Hepatocyte (in vitro differentiated cells): ENCODE measurements at regions not wholly inside any gene's neighbourhood (a gene's known extent, or its start where the extent isn't known, plus 50 kb on each side); places are given as distances from the start of the nearest gene placed in this dataset.
A peak's percentile ranks its signal among the peaks of the same experiment; 100 is the strongest.

Experiments used
- DNase-seq: peaks from one replicate; pipeline ENCODE4 v3.0.0-alpha.2; 2016; ENCODE audit warnings: low spot score
- H2AFZ ChIP-seq: fragments of 200-600 bp; sonication (generic); 2 replicates; pipeline ENCODE4 v1.6.0; 2016; ENCODE audit warnings: antibody characterized with exemption, mild to moderate bottlenecking
- H3K27ac ChIP-seq: fragments of 200-600 bp; sonication (generic); 2 replicates; pipeline ENCODE4 v1.5.1; 2016; ENCODE audit warnings: mild to moderate bottlenecking
- H3K27me3 ChIP-seq: fragments of 200-600 bp; sonication (generic); 2 replicates; pipeline ENCODE4 v1.6.1; 2016
- H3K36me3 ChIP-seq: fragments of 200-600 bp; sonication (generic); replicated peaks from 2 replicates; pipeline ENCODE4 v1.5.1; 2016; ENCODE audit warnings: low read depth; ENCODE audit not compliant: insufficient read depth
- H3K4me1 ChIP-seq: fragments of 200-600 bp; sonication (generic); 2 replicates; pipeline ENCODE4 v1.5.1; 2016; ENCODE audit warnings: mild to moderate bottlenecking, moderate library complexity; ENCODE audit not compliant: insufficient read depth
- H3K4me2 ChIP-seq: fragments of 200-600 bp; sonication (generic); 2 replicates; pipeline ENCODE4 v1.6.0; 2016
- H3K4me3 ChIP-seq: fragments of 200-600 bp; sonication (generic); 2 replicates; pipeline ENCODE4 v1.5.1; 2016; ENCODE audit warnings: mild to moderate bottlenecking
- H3K79me2 ChIP-seq: fragments of 200-600 bp; sonication (generic); 2 replicates; pipeline ENCODE4 v1.6.0; 2017; ENCODE audit warnings: mild to moderate bottlenecking
- H3K9me2 ChIP-seq: fragments of 200-600 bp; sonication (generic); replicated peaks from 2 replicates; pipeline ENCODE4 v1.6.0; 2017; ENCODE audit warnings: mild to moderate bottlenecking; ENCODE audit not compliant: insufficient read depth
- H3K9me3 ChIP-seq: fragments of 200-600 bp; sonication (generic); 2 replicates; pipeline ENCODE4 v1.5.1; 2016; ENCODE audit warnings: low read depth, mild to moderate bottlenecking
- H4K20me1 ChIP-seq: fragments of 200-600 bp; sonication (generic); 2 replicates; pipeline ENCODE4 v1.6.0; 2016; ENCODE audit warnings: mild to moderate bottlenecking; ENCODE audit not compliant: insufficient read depth, poor library complexity, severe bottlenecking
- CTCF ChIP-seq: fragments of 200-600 bp; sonication (generic); IDR thresholded peaks from 2 replicates; pipeline ENCODE4 v1.5.1; 2016; ENCODE audit warnings: antibody characterized with exemption, mild to moderate bottlenecking; ENCODE audit not compliant: poor library complexity
- EZH2 ChIP-seq: fragments of 200-600 bp; sonication (generic); IDR thresholded peaks from 2 replicates; pipeline ENCODE4 v1.6.1; 2016; ENCODE audit warnings: antibody characterized with exemption, mild to moderate bottlenecking, borderline replicate concordance
- EZH2phosphoT487 ChIP-seq: fragments of 200-600 bp; sonication (generic); IDR thresholded peaks from one replicate; pipeline ENCODE4 v1.6.1; 2018; ENCODE audit warnings: antibody characterized with exemption, mild to moderate bottlenecking, low read depth, moderate library complexity; ENCODE audit not compliant: unreplicated experiment, severe bottlenecking
- WGBS: methylation state at CpG from one replicate; pipeline ENCODE4 v1.1.6; 2016; ENCODE audit warnings: low lambda C conversion rate; ENCODE audit errors: missing lambda C conversion rate; 5-methylcytosine and 5-hydroxymethylcytosine counted together

- TF ChIP-seq EZH2 (no peak), CTCF (no peak), EZH2phosphoT487 (no peak)
- no peak overlapping the region for H3K27ac ChIP-seq
- H3K79me2 ChIP-seq: no peaks in the 10 kb centered on the region
- no peaks in the 10 kb centered on the region for H4K20me1 ChIP-seq
- H3K27me3 ChIP-seq: no peaks in the 10 kb centered on the region
- no peaks in the 10 kb centered on the region for H3K9me3 ChIP-seq
- H3K36me3 ChIP-seq: no peaks in the 10 kb centered on the region
- no peak overlapping the region for H2AFZ ChIP-seq
- H3K4me3 ChIP-seq: no peak overlapping the region
- peak; percentile 41 for DNase-seq
- no peaks in the 10 kb centered on the region for H3K4me1 ChIP-seq
- no peaks in the 10 kb centered on the region for H3K9me2 ChIP-seq
- no peak overlapping the region for H3K4me2 ChIP-seq
- WGBS: 73% methylated on average over 3 of the region's 3 CpGs
These were observed 165.0 kb downstream of the LNPK start for GRCh38 chr2:175837046-175837445.

- H3K27ac ChIP-seq: no peak overlapping the region
- no peaks in the 10 kb centered on the region for H3K9me3 ChIP-seq
- H3K4me2 ChIP-seq: no peak overlapping the region
- H3K4me1 ChIP-seq: no peaks in the 10 kb centered on the region
- no peak for DNase-seq
- H3K36me3 ChIP-seq: no peaks in the 10 kb centered on the region
- no peak overlapping the region for H3K4me3 ChIP-seq
- WGBS: 93% methylated on average over 2 of the region's 2 CpGs
- no peaks in the 10 kb centered on the region for H3K79me2 ChIP-seq
- no peak overlapping the region for H2AFZ ChIP-seq
- no peaks in the 10 kb centered on the region for H3K27me3 ChIP-seq
- TF ChIP-seq EZH2phosphoT487: no peak
- TF ChIP-seq EZH2: no peak
- TF ChIP-seq CTCF: no peak
- no peaks in the 10 kb centered on the region for H4K20me1 ChIP-seq
- H3K9me2 ChIP-seq: no peaks in the 10 kb centered on the region
These were observed 165.7 kb downstream of the LNPK start for GRCh38 chr2:175836361-175836760.

- H3K9me2 ChIP-seq: no peaks in the 10 kb centered on the region
- H3K9me3 ChIP-seq: peaks cover 3% of the 10 kb centered on the region
- H3K36me3 ChIP-seq: no peaks in the 10 kb centered on the region
- WGBS: 60% methylated on average over 5 of the region's 5 CpGs
- no peak overlapping the region for H3K4me3 ChIP-seq
- no peaks in the 10 kb centered on the region for H3K4me1 ChIP-seq
- H3K27me3 ChIP-seq: no peaks in the 10 kb centered on the region
- H3K4me2 ChIP-seq: no peak overlapping the region
- H4K20me1 ChIP-seq: no peaks in the 10 kb centered on the region
- TF ChIP-seq EZH2phosphoT487 (no peak), EZH2 (no peak), CTCF (no peak)
- H3K79me2 ChIP-seq: no peaks in the 10 kb centered on the region
- H2AFZ ChIP-seq: no peak overlapping the region
- H3K27ac ChIP-seq: no peak overlapping the region
- no peak for DNase-seq
These were observed 167.6 kb downstream of the LNPK start for GRCh38 chr2:175834477-175834876.

GRCh38 chr2:175832866-175833265 lies 169.2 kb downstream of the LNPK start:
- H3K9me3 ChIP-seq: peaks cover 3% of the 10 kb centered on the region
- H4K20me1 ChIP-seq: no peaks in the 10 kb centered on the region
- H3K36me3 ChIP-seq: no peaks in the 10 kb centered on the region
- no peak overlapping the region for H3K4me2 ChIP-seq
- DNase-seq: no peak
- no peak for TF ChIP-seq EZH2
- no peak for TF ChIP-seq CTCF
- no peak for TF ChIP-seq EZH2phosphoT487
- H2AFZ ChIP-seq: no peak overlapping the region
- no peaks in the 10 kb centered on the region for H3K27me3 ChIP-seq
- H3K79me2 ChIP-seq: no peaks in the 10 kb centered on the region
- no peaks in the 10 kb centered on the region for H3K9me2 ChIP-seq
- H3K27ac ChIP-seq: no peak overlapping the region
- no peak overlapping the region for H3K4me3 ChIP-seq
- no peaks in the 10 kb centered on the region for H3K4me1 ChIP-seq
